Glutamatergic neuron (in vitro differentiated cells): ENCODE measurements at regions not wholly inside any gene's neighbourhood (a gene's known extent, or its start where the extent isn't known, plus 50 kb on each side); places are given as distances from the start of the nearest gene placed in this dataset.

Experiments used
- DNase-seq: peaks from one replicate; pipeline ENCODE4 v3.0.0; 2022
- H3K27ac Mint-ChIP-seq: one replicate; pipeline ENCODE4 v1.8.0; 2020; ENCODE audit warnings: mild to moderate bottlenecking, mixed read lengths, inconsistent platforms; ENCODE audit not compliant: unreplicated experiment
- H3K27me3 Mint-ChIP-seq: one replicate; pipeline ENCODE4 v1.8.0; 2020; ENCODE audit warnings: mild to moderate bottlenecking, moderate library complexity, mixed read lengths, inconsistent platforms; ENCODE audit not compliant: unreplicated experiment
- H3K36me3 Mint-ChIP-seq: one replicate; pipeline ENCODE4 v1.8.0; 2020; ENCODE audit warnings: mild to moderate bottlenecking, mixed read lengths, inconsistent platforms; ENCODE audit not compliant: unreplicated experiment
- H3K4me1 Mint-ChIP-seq: one replicate; pipeline ENCODE4 v1.8.0; 2020; ENCODE audit warnings: mild to moderate bottlenecking, low read depth, mixed read lengths, inconsistent platforms; ENCODE audit not compliant: unreplicated experiment
- H3K4me3 Mint-ChIP-seq: one replicate; pipeline ENCODE4 v1.8.0; 2020; ENCODE audit warnings: mild to moderate bottlenecking, mixed read lengths, inconsistent platforms; ENCODE audit not compliant: unreplicated experiment
- H3K9me3 Mint-ChIP-seq: one replicate; pipeline ENCODE4 v1.8.0; 2020; ENCODE audit warnings: mild to moderate bottlenecking, moderate library complexity, mixed read lengths, inconsistent platforms; ENCODE audit not compliant: unreplicated experiment
- TF ChIP-seq, protein P1 (sequence below): fragments of 200-600 bp; sonication (generic); IDR thresholded peaks from one replicate; pipeline ENCODE4 v1.5.0; 2021; ENCODE audit not compliant: partially characterized antibody, unreplicated experiment

DNA sequence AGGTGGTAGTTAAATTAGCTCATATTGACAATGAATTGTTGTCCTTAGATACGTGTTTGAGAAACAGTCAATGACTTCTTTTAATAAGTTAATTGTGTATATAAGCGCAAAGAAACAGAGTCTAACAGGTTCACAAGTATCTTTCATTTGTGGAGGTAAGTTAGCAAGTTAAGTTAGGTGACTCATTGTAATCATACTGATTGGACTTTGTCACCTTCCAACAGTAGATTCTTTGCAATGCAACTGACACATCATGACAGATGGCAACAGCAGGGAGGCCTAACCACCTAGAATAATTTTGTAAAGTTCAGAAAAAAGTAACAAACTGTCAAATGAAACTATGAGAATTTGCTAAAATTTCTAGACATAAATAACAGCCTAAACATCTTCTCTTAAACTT is 207.6 kb upstream of the PITX2 start:
- Mint-ChIP-seq H3K9me3 (no peaks in the 10 kb centered on the region), H3K27me3 (no peaks in the 10 kb centered on the region), H3K27ac (no peak overlapping the region), H3K4me1 (peaks cover 1% of the 10 kb centered on the region), H3K4me3 (no peak overlapping the region), H3K36me3 (no peaks in the 10 kb centered on the region)
- TF ChIP-seq, protein P1, sequence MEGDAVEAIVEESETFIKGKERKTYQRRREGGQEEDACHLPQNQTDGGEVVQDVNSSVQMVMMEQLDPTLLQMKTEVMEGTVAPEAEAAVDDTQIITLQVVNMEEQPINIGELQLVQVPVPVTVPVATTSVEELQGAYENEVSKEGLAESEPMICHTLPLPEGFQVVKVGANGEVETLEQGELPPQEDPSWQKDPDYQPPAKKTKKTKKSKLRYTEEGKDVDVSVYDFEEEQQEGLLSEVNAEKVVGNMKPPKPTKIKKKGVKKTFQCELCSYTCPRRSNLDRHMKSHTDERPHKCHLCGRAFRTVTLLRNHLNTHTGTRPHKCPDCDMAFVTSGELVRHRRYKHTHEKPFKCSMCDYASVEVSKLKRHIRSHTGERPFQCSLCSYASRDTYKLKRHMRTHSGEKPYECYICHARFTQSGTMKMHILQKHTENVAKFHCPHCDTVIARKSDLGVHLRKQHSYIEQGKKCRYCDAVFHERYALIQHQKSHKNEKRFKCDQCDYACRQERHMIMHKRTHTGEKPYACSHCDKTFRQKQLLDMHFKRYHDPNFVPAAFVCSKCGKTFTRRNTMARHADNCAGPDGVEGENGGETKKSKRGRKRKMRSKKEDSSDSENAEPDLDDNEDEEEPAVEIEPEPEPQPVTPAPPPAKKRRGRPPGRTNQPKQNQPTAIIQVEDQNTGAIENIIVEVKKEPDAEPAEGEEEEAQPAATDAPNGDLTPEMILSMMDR = no peak
- no peak for DNase-seq

DNA sequence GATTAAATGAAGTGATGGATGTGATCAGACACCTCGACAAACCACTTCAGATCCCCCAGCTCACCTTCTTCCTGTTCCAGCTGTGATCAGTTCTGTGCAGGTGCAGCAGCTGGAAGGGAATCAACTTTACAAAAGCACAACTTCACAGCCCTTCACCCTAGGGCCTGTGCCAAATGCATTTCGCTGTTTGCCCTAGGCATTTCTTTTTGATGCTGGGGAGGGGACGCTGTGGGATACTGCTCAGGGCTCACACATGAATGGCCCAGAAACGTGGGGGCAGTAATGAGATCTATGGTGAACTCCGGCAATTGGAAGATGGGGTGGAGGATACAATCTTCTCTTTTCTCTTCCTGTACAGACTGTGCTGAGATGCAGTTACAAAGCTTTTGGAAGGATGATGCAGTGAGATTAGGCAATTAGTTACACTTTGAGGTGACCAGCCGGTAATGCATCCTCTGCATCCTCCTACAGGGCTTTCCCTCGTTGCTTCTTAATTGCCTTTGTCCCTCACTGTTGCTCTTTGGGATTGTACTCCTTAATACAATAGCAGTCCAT is 215.1 kb upstream of the PITX2 start:
- Mint-ChIP-seq H3K4me3 (no peak overlapping the region), H3K9me3 (peaks cover 1% of the 10 kb centered on the region), H3K27ac (no peak overlapping the region), H3K36me3 (no peaks in the 10 kb centered on the region), H3K4me1 (no peaks in the 10 kb centered on the region), H3K27me3 (no peaks in the 10 kb centered on the region)
- TF ChIP-seq, protein P1 = no peak
- no peak for DNase-seq

DNA sequence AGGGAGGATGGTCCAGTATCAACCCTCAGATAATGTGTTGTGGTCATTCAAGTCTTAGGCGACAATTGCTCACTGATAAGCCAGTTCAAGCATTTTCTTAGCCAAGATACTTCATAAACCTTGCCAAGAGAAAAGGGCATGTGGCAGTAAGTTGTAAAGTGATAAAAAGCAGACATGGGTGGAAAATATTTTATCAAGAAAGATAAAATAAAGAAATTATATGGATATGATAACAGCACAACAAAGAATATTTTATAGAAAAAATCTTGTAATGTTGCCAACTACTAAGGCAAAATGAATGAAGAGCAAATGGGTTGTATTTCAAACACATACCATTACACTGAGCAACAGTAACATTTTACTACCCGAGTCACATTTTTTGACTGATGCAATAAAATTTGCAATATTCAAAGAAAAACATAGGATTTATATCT is 217.4 kb upstream of the PITX2 start:
- no peak for DNase-seq
- Mint-ChIP-seq H3K27me3 (no peaks in the 10 kb centered on the region), H3K36me3 (no peaks in the 10 kb centered on the region), H3K9me3 (peaks cover 1% of the 10 kb centered on the region), H3K4me1 (no peaks in the 10 kb centered on the region), H3K27ac (no peak overlapping the region), H3K4me3 (no peak overlapping the region)
- TF ChIP-seq, protein P1 = no peak

DNA sequence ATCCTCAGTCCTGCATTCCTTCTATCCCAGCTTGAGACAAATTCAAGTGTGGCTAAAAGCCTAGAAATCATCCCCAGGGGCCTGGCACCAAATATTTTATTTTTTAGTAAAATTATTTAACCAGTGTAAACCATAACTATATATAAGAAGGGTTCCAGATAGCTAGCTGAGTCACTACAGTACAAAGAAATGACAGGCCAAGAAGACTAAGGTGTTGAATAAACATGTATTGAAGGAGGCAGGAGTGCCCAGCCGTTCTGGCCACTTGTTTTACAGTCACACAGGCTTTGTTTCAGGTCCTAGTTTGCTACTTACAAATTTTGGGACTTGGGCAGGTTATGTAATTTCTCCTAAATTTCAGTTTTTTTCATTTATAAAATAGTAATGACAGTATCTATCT is 225.9 kb upstream of the PITX2 start:
- Mint-ChIP-seq H3K36me3 (no peaks in the 10 kb centered on the region), H3K4me3 (no peak overlapping the region), H3K27me3 (peaks cover 6% of the 10 kb centered on the region), H3K27ac (no peak overlapping the region), H3K4me1 (peaks cover 13% of the 10 kb centered on the region), H3K9me3 (peaks cover 4% of the 10 kb centered on the region)
- no peak for DNase-seq
- TF ChIP-seq, protein P1 = no peak

DNA sequence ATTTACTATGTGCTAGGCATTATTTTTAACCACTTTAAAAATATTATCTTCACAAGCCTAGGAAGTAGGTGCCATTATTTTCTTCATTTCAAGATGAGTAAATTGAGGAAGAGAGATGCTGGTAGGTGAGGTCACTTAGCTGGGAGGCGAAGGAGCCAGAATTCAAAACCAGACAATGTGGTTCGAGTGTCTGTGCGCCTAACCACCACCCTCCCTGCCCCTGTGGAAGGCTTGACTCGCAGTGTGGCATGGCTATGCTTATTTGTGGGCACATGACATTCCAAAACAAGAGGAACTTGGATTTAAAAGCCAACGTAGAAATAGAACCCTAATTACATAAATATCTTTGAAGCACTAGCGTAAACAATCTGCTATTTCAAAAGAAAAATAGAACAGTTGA is 226.6 kb upstream of the PITX2 start:
- H3K4me3 Mint-ChIP-seq = no peak overlapping the region

More for the DNA sequence above, 226.6 kb upstream of the PITX2 start:
- no peak for DNase-seq
- Mint-ChIP-seq H3K27ac (no peak overlapping the region), H3K36me3 (no peaks in the 10 kb centered on the region), H3K27me3 (peaks cover 11% of the 10 kb centered on the region), H3K9me3 (peaks cover 8% of the 10 kb centered on the region), H3K4me1 (peaks cover 19% of the 10 kb centered on the region)
- TF ChIP-seq, protein P1 = no peak
